HG03565 (cell line): ENCODE measurements at regions not wholly inside any gene's neighbourhood (a gene's known extent, or its start where the extent isn't known, plus 50 kb on each side); places are given as distances from the start of the nearest gene placed in this dataset.

ENCODE experiments used
- ATAC-seq: cut with Tn5 transposase; IDR thresholded peaks from one replicate; pipeline ENCODE4 v1.9.1; 2021; ENCODE audit warnings: mild to moderate bottlenecking, moderate library complexity; ENCODE audit not compliant: unreplicated experiment

DNA sequence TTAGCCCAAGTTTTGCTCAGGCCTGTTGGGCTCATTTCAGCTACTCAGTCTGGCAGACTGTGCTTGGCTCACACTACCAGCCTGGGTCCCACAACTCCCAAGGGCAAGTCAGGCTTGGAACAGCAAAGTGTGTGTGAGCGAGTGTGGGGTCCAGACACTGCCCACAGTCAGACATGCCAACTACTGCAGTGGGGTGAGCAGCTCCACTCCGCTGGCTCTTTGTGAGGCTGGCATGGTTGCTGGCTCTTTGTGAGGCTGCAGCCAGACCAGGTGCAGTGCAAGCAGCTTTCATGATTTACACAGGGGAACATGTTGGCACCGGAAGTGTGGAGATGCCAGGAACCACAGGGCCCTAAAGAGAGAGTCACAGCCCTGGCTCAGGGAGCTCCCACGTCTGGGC lies 606.7 kb upstream of the FAM174A start:
- ATAC-seq: no peak

DNA sequence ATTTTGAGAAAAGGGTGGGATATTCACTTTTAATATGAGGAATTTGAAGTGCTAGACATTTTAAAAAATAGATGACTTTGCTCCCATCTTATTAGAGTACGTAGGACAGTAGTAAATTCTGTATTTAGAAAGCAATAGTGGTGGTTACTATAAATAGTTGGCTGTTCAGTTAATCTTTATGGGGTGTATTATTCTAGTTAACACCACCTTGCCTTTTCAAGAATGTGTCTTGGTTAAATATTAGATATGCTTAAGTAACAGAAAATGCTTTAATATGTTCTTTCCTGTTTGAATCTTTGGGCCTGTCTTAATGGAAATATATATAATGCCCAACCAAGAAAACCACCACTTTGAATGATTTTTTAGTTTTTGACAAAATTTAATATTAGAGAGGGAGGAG lies 608.7 kb upstream of the FAM174A start:
- no peak for ATAC-seq

DNA sequence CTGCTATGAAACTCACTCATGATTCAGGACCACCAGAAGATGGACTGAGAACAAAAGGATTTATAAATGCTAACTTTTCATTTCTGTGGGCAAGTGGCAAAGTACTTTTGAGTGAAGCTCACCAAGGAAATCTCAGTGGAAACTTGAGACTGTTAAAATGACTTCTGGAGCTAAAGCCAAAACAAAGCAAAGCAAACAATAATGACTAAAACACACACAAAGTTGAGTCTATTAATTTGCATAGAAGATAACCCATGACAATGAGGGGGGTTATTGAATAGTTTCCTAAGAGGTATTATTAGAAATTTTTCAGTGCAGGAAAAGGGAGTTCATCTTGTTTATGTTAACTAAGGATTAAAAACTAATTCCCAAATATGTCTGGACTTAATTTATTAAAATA lies 612.8 kb upstream of the FAM174A start:
- ATAC-seq: no peak

DNA sequence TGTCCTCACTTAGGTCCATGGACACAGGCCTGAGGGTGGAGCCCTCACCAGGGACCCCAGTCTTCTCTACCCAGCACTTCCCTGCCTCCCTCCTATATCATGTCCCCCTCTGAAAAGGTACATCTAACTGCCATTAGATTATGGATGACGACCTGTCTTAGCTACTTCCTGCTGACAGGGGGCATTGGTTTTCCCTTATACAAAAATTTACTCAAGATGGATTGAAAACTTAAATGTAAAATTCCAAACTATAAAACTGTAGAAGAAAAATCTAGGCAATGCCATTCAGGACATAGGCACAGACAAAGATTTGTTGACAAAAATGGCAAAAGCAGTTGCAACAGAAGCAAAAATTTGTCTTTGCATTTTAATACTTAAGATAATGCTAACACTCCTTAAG lies 623.2 kb upstream of the FAM174A start:
- no peak for ATAC-seq

DNA sequence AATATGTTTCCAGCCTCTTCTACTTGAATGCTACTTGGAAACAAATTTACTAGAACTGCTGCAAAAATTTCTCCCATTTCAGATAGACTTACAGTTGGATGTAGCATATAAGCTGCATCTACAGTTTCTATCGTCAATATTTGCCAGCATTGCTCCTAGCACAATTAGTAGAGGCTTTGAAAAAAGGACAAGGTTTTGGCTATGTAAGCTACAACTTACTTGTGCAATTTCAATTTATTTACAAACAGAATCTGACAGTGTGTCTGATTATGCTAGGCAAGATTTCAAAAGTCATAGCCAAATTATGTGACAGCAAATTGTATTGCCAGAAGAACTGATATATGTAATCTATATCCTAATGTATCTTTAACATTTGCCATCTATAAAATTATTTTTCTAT lies 628.4 kb upstream of the FAM174A start:
- ATAC-seq: no peak

DNA sequence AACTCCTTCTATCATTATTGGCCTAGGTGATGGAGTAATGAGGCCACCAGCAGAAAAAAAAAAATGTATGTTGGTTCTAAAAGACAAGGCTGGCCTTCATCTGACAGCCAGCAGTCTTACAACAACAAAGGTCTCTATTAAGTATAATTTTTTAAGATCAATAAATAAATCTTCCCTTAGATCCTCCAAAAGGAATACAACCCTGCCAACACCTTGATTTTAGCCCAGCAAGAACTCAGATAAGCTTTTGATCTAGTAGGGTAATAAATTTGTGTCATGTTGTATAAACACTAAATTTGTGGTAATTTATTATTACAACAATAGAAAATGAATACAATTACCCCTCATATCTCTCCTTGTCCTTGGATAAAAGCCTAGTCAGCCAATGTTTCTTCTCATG lies 633.2 kb upstream of the FAM174A start:
- no peak for ATAC-seq

DNA sequence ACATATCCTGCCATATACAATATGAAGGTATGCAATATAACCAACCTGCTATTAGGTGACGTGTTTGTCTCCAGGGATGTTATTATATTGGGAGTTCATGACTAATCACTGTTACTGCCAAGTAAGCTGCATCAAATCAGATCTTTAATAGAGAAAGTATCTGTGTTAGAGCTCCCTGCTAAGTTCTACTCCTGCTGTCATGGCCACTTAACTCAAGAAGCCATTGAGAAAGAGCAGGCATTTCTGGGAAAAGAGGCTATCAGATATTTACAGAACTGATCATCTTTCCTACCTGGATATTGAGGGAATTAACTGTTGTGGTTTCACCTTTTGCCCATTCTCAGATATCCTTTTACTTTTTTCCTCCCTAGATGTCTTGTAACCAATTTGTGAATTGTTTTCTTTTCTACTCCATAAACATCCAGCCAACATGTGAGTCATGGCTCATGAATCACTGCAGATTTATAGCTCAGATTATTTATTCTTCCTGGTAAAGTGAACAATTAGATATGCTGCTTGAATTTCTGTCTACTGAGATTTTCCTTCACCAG lies 634.8 kb upstream of the FAM174A start:
- no peak for ATAC-seq

DNA sequence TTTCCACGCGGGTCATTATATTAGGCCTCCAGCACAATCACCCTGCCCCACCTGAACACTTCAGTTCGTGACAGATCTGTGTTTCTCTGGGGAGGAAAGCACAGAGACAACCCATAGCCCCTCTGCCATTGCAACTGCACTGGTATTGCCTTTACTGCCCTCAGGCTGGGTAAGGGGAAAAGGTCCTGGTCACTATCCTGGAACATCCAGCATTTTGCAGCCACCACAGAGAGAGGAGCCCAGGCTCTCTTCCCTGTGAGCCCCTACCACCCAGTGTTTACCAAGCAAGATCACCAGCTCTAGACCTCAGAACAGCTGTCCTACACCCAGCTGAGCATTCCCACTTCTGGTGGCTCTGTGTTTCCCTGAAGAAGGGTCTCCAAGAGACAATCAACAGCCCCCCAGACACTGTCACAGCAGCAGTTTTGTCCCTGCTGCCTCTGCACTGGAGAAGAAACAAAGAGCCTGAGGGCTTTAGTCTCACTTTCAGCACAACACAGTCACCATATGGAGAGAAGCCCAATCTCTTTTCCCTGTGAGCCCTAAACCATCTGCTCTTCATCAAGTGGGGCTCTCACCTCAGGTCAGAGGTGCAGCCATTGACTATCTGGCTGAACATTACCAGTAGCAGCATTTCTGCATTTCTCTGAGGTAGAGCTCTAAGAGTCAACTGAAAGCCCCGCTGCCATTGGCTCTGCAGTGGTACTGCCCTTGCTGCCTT lies 655.2 kb upstream of the FAM174A start:
- ATAC-seq: no peak

DNA sequence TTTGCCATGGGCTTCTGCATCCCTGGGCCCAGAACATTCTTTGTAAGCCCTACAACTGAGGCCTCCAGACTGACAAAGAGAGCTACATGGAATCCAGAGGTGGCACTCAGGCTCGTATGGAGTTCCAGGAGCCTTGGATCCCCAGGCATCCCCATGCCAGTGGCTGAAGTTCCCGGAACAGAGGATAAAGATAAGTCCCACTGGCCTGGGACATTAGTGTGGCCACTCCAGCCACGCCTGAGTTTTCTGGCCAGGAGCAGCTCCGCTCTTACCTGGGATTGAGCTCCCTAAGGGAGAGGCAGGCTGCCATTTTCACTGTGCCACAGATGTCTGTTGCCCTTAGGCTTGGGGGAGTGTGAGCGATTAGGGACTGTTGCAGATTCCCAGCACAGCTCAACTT lies 656.3 kb upstream of the FAM174A start:
- no peak for ATAC-seq

DNA sequence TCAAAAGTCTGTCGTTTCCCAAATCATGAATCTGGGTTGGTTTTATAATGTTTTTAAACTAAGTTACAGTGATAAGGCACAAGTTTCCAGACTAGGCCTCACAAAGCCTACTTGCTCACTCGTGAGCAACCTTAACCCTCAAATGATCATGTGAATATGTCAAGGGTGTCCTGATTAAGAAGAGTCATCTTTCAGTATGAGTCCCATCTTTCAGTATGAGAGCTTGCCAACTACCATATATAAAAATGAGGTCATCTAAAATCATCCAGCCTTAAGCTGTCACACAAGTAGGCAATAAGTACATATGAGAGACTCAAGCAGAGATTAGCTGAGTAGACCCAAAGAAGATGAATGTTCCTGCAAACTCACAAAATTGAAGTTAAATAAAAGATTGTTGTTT lies 668.4 kb upstream of the FAM174A start:
- ATAC-seq: peak; percentile 99

DNA sequence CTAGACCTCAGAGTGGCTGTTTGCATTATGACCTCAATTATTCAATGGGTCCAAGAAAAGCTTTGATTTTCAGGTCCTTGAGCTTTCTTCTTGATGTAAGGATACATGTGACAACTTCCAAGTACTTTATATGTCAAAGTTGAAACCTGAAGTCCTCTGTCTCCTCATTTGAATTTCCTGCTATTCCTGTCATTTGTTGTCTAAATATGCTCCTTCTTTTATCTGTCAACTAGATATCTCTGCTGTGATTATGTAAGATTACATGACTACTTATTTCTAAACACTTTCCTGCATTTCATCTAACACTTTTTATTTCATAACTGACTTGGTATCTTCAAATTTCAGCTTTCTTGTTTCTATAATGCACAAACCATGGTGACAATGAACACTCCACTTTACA lies 670.0 kb upstream of the FAM174A start:
- ATAC-seq: no peak

DNA sequence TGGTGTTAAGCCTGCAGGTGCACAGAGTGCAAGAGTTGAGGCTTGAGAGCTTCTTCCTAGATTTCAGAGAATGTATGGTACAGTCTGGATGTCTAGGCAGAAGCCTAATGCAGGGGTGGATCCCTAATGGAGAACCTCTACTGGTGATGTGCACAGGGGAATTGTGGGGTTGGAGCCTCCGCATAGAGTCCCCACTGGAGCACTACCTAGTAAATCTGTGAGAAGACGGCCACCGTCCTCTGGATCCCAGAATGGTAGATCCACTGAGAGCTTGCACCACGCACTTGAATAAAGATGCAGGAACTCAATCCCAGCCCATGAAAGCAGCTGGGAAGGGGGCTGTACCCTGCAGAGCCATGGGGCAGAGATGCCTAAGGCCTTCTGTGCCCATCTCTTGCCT lies 699.4 kb upstream of the FAM174A start:
- ATAC-seq: no peak

DNA sequence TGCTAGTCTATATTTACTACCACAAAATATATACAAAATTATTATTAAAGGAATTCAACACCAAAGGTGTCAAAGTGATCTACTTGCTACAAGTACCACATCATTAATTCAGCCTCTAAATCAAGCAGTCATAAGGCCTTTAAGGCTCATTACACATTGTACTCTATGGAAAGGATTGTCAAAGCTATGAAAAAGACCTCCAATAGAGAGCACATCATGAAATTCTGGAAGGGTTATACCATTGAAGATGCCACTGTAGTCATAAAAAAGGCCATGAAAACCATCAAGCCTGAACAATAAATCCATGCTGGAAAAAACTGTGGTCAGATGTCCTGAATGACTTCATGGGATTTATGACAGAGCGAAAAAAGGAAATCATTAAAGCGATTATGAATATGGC lies 708.0 kb upstream of the FAM174A start:
- ATAC-seq: no peak

DNA sequence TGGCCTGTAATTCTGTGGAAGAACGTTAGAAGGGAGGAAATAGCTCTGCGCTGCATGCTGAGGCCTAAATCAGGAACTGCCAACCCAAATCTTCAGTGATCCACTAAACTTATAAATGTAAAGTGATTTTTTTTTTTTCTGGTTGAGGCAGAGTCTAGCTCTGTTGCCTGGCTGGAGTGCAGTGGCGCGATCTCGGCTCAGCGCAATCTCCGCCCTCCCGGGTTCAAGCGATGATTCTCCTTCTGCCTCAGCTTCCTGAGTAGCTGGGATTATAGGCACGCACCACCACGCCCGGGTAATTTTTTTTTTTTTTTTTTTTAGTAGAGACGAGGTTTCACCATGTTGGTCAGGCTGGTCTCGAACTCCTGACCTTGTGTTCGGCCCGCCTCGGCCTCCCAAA lies 717.4 kb upstream of the FAM174A start:
- no peak for ATAC-seq

DNA sequence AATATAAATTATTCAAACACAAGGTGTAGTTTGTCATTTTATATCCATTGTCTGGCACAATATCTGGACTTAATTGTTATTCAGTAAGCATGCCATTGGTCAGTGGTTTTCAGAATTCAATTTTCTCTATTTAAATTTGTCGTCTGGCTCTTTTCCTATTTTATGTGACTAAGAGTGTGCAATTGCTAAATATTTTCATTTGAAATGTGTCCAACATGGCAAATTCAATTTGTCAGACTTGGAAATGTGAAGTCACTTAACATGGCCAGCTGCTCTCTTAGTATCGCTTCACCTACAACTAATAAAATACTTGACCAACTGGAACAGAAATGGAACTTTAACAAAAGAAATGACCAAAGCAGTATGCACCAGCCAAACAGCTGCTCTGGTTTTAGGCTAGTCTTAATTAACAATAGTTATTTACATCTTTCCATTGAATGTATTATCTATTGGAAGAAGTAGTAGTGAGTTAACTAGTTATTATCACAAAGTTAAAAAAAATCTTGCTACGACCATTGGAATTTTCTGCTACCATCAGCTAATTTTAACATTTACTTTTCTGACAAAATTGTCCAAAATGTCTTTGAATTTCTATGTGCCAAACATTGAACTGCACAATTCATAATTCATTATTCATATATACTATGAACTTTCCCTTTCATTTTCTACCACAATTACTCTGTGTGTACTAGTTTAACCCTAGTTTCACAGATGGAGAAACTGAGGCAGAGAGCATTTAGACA lies 720.7 kb upstream of the FAM174A start:
- no peak for ATAC-seq

DNA sequence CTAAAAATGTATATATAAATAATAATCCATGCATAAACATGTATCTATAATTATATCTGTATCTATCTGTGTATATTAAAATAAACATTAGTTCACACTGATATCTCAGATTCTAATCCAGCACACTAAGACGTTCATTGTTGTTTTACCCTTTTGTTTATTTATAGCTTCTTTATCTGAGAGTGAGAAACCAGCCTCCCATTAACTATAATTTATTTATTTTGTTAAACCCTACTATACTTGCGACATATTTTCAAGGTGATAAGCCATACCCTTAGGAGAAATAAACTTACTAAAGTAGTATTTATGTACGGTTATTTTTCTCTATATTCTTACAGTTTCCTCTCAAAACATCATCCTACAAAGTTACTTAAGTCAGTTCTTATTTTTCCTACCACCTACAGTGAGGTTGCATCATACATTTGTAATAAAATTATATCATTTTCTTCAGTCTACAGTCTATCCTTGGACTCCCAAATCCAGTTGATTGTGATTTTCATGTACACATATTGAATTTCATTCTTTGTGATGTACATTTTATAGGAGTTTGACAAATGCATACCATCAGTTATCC lies 726.4 kb upstream of the FAM174A start:
- no peak for ATAC-seq

DNA sequence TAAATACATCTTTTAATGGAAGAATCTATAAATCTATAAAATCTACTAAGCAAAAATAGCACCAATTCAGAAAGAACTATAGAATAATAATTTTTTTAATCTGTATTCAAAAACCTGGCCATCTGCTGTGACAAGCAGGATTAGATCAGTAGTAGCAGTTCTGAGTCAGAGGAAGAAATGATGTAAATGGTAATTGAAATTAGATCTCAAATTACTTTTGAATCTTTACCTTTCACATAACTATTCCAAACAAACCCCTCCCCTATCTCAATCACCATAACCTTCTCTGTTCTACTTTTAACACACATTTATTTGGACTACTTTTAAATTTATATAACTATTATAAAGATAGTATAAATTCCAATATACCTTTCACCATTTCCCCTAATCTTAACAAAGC lies 727.8 kb upstream of the FAM174A start:
- no peak for ATAC-seq

DNA sequence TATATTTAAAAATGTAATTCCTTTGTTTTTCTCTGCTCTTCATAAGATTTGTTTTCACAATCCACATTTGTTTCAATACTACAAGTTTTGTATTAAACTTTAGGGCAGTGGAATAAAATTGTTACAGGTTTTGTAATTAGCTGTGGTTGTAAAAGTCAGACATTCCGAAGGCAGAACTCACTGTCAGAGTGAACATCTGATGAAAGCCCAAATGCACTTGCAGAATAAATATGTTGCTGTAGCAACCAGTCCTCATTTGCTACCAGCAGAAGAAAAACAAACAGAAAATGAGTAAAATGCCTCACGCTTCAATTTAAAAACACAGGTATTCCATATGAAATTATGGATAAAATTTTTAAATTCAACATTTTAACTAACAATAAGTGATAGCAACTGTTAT lies 740.1 kb upstream of the FAM174A start:
- ATAC-seq: no peak

DNA sequence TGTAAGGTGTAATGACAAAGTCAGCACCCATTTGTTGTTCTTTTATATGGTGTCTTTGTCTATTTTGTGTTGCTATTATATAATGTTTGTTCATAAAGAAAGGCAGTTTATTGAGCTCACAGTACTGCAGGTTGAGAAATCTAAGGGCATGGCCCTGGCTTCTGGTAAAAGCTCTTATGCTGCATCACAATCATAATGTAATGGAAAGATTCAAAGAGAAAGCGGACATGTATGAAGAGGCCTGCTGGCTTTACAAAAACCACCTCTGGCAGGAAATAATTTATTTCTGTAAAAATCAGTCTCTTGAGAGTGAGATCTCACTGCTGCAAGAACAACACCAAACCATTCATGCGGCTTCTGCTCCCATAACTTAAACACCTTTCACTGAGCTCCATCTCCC lies 746.7 kb upstream of the FAM174A start:
- no peak for ATAC-seq

DNA sequence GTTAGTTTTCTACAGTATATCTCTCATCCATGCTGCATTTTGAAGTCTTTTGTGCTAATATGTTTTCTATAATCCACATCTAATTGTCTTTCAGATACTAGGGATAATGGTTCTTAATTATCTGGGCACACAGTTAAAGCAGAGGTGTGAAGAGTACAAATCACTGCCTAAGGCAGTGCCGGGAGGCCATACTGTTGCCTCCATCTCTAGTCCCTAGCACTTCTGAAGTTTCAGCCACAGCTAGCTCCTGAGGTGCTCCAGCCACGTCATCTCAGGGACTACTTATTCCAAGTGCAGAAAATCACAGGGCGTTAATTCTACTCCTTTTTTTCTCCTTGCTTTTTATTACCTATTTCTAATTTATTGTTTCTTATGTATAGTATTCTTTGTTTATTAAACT lies 760.0 kb upstream of the FAM174A start:
- no peak for ATAC-seq

DNA sequence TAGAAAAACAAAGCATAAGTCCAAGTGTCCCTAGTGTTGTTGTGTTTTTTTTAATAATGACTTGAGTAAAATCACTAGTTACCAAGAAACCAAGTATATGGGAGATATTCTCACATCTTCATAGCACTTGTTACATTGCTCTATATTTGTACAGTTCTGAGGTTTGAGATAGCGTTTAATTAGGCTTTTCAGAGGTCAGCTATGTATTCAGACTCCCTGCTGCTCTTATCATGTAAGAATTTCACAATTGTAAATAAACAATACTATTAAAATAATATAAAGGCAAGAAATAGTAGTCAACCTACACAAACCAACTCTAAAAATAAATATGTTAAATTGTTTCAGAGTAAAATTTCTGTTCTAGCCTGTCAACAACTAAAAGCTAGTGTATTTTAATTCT lies 761.9 kb upstream of the FAM174A start:
- no peak for ATAC-seq

DNA sequence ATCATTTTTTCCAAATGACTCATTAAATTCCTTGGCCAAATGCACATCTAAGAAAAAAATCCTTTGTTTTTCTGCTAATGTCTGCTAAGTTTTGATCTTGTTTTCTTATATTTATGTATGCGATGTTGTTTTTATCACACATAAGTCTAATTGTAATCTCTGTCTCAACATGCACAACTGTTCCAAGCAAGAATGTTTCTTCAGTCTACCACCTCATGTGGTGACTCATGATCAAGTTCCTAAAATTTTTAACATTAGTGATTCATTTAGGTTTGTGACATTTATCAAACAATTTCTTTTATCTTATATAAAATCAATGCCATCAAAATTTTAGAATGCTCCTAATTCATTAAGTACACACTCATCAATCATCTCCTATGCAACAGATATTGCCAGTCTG lies 763.9 kb upstream of the FAM174A start:
- ATAC-seq: no peak
